Loucy (cell line): ENCODE measurements at regions not wholly inside any gene's neighbourhood (a gene's known extent, or its start where the extent isn't known, plus 50 kb on each side); places are given as distances from the start of the nearest gene placed in this dataset.

Source experiments
- H2AFZ ChIP-seq: fragments of 200-600 bp; sonication (generic); 2 replicates; pipeline ENCODE4 v1.6.0; 2016; ENCODE audit warnings: antibody characterized with exemption, mild to moderate bottlenecking, low read length, moderate library complexity
- H3F3A ChIP-seq: fragments of 200-600 bp; 2 replicates; pipeline ENCODE4 v1.6.0; 2016; ENCODE audit warnings: antibody characterized with exemption, low read depth, mild to moderate bottlenecking
- H3K27me3 ChIP-seq: fragments of 200-600 bp; sonication (generic); 2 replicates; pipeline ENCODE4 v1.6.1; 2014; ENCODE audit warnings: low read length, mild to moderate bottlenecking; ENCODE audit not compliant: insufficient read depth, poor library complexity, severe bottlenecking
- H3K36me3 ChIP-seq: fragments of 200-600 bp; sonication (generic); 2 replicates; pipeline ENCODE4 v1.6.1; 2016; ENCODE audit warnings: low read length; ENCODE audit not compliant: insufficient read depth
- H3K4me1 ChIP-seq: fragments of 200-600 bp; sonication (generic); 2 replicates; pipeline ENCODE4 v1.5.1; 2014; ENCODE audit warnings: low read length, mild to moderate bottlenecking; ENCODE audit not compliant: insufficient read depth, poor library complexity, severe bottlenecking
- H3K4me2 ChIP-seq: fragments of 200-600 bp; sonication (generic); 2 replicates; pipeline ENCODE4 v1.6.0; 2014; ENCODE audit warnings: antibody characterized with exemption, low read length, low read depth, mild to moderate bottlenecking; ENCODE audit not compliant: poor library complexity, severe bottlenecking
- H3K4me3 ChIP-seq: fragments of 200-600 bp; sonication (generic); 2 replicates; pipeline ENCODE4 v1.5.1; 2014; ENCODE audit warnings: low read length, mild to moderate bottlenecking, mixed read lengths; ENCODE audit not compliant: poor library complexity, severe bottlenecking
- H3K79me2 ChIP-seq: fragments of 200-600 bp; sonication (generic); 2 replicates; pipeline ENCODE4 v1.6.1; 2014; ENCODE audit warnings: low read length; ENCODE audit not compliant: insufficient read depth
- H3K9ac ChIP-seq: fragments of 200-600 bp; sonication (generic); 2 replicates; pipeline ENCODE4 v1.6.0; 2014; ENCODE audit warnings: mild to moderate bottlenecking, low read depth, low read length, moderate library complexity; ENCODE audit not compliant: poor library complexity, severe bottlenecking
- H3K9me2 ChIP-seq: fragments of 200-600 bp; sonication (generic); replicated peaks from 2 replicates; pipeline ENCODE4 v1.6.1; 2016; ENCODE audit warnings: low read depth, low read length, mixed read lengths
- H3K9me3 ChIP-seq: fragments of 200-600 bp; sonication (generic); 2 replicates; pipeline ENCODE4 v1.6.1; 2014; ENCODE audit warnings: mild to moderate bottlenecking, antibody characterized with exemption, low read length, low read depth; ENCODE audit not compliant: insufficient read depth
- H4K20me1 ChIP-seq: fragments of 200-600 bp; sonication (generic); 2 replicates; pipeline ENCODE4 v1.6.0; 2014; ENCODE audit warnings: antibody characterized with exemption, low read length, mild to moderate bottlenecking; ENCODE audit not compliant: insufficient read depth, poor library complexity, severe bottlenecking
- CTCF ChIP-seq: fragments of 200-600 bp; sonication (generic); conservative IDR thresholded peaks from 2 replicates; pipeline ENCODE4 v1.5.1; 2014; ENCODE audit warnings: mild to moderate bottlenecking, antibody characterized with exemption, low read length
- EZH2phosphoT487 ChIP-seq: fragments of 200-600 bp; IDR thresholded peaks from 2 replicates; pipeline ENCODE4 v1.6.1; 2018; ENCODE audit warnings: antibody characterized with exemption, mild to moderate bottlenecking, moderate library complexity, borderline replicate concordance

- TF ChIP-seq CTCF (no peak), EZH2phosphoT487 (no peak)
- H3K9me3 ChIP-seq, result peaks cover 11% of the 10 kb centered on the region; the same call in 1 of the 2 replicates
- H3K27me3 ChIP-seq, result no peaks in the 10 kb centered on the region
- H4K20me1 ChIP-seq, result no peaks in the 10 kb centered on the region
- no peak overlapping the region for H3K4me2 ChIP-seq
- H3K4me1 ChIP-seq, result no peaks in the 10 kb centered on the region
- H3K4me3 ChIP-seq, result no peak overlapping the region
- no peaks in the 10 kb centered on the region for H3K79me2 ChIP-seq
- H3K36me3 ChIP-seq, result no peaks in the 10 kb centered on the region
- H3K9ac ChIP-seq, result no peak overlapping the region
- H2AFZ ChIP-seq, result no peak overlapping the region
- no peaks in the 10 kb centered on the region for H3K9me2 ChIP-seq
- no peaks in the 10 kb centered on the region for H3F3A ChIP-seq
These were observed 189.1 kb upstream of the ZMIZ1 start for GRCh38 chr10:78879621-78880020.

GRCh38 chr10:78886129-78886528 lies 182.6 kb upstream of the ZMIZ1 start:
- Histone ChIP-seq H3K9me3 (peaks cover 2% of the 10 kb centered on the region; the same call in 1 of the 2 replicates), H3K36me3 (no peaks in the 10 kb centered on the region), H3F3A (no peaks in the 10 kb centered on the region), H3K9ac (no peak overlapping the region), H2AFZ (no peak overlapping the region), H3K79me2 (no peaks in the 10 kb centered on the region), H3K4me3 (no peak overlapping the region), H3K27me3 (no peaks in the 10 kb centered on the region), H3K4me2 (no peak overlapping the region), H3K4me1 (peaks cover 9% of the 10 kb centered on the region), H3K9me2 (no peaks in the 10 kb centered on the region), H4K20me1 (no peaks in the 10 kb centered on the region)
- TF ChIP-seq EZH2phosphoT487 (no peak), CTCF (no peak)

GRCh38 chr10:78889536-78890063 lies 179.2 kb upstream of the ZMIZ1 start:
- H3K4me1 ChIP-seq, result peaks cover 14% of the 10 kb centered on the region
- peaks cover 2% of the 10 kb centered on the region; the same call in 1 of the 2 replicates for H3K9me3 ChIP-seq
- no peak overlapping the region for H3K4me3 ChIP-seq
- H2AFZ ChIP-seq, result no peak overlapping the region
- H3K9ac ChIP-seq, result no peak overlapping the region
- H3K4me2 ChIP-seq, result no peak overlapping the region
- no peaks in the 10 kb centered on the region for H3F3A ChIP-seq
- H3K79me2 ChIP-seq, result no peaks in the 10 kb centered on the region
- no peak for TF ChIP-seq CTCF
- H3K36me3 ChIP-seq, result no peaks in the 10 kb centered on the region
- no peaks in the 10 kb centered on the region for H4K20me1 ChIP-seq
- H3K9me2 ChIP-seq, result no peaks in the 10 kb centered on the region
- no peaks in the 10 kb centered on the region for H3K27me3 ChIP-seq
